ENCODE measurements at regions not wholly inside any gene's neighbourhood (a gene's known extent, or its start where the extent isn't known, plus 50 kb on each side); places are given as distances from the start of the nearest gene placed in this dataset.

- Mint-ChIP-seq H3K4me1 (no peaks in the 10 kb centered on the region), H3K9me3 (peaks cover 0 to 21% (median 9%) of the 10 kb centered on the region in 9 donors), H3K27me3 (no peaks in the 10 kb centered on the region), H3K27ac (no peak overlapping the region), H3K4me3 (no peak overlapping the region), H3K36me3 (no peaks in the 10 kb centered on the region)
- ATAC-seq = no peak
- POLR2A ChIA-PET = no interaction called here
- DNase-seq = no peak
Measured at GRCh38 chr4:59217910-59218631, 1982.1 kb upstream of the ADGRL3 start.

- ATAC-seq (no peak), DNase-seq (no peak)
- no peak overlapping the region for H3K27ac Mint-ChIP-seq
- no peaks in the 10 kb centered on the region for H3K36me3 Mint-ChIP-seq
- POLR2A ChIA-PET = no interaction called here
- H3K4me3 Mint-ChIP-seq = no peak overlapping the region
- peaks cover 0 to 27% (median 6%) of the 10 kb centered on the region in 9 donors for H3K9me3 Mint-ChIP-seq
- no peaks in the 10 kb centered on the region for H3K27me3 Mint-ChIP-seq
- H3K4me1 Mint-ChIP-seq = no peaks in the 10 kb centered on the region
Measured at GRCh38 chr4:59222221-59222620, 1977.9 kb upstream of the ADGRL3 start.

- no peak for DNase-seq
- peaks cover 0 to 27% (median 9%) of the 10 kb centered on the region in 9 donors for H3K9me3 Mint-ChIP-seq
- POLR2A ChIA-PET = no interaction called here
Measured at GRCh38 chr4:59223292-59223941, 1976.7 kb upstream of the ADGRL3 start.

GRCh38 chr4:59238212-59238611 is 1961.9 kb upstream of the ADGRL3 start:
- DNase-seq (no peak), ATAC-seq (no peak)
- H3K27me3 Mint-ChIP-seq = no peaks in the 10 kb centered on the region
- no peaks in the 10 kb centered on the region for H3K36me3 Mint-ChIP-seq
- peaks cover 8 to 48% (median 21%) of the 10 kb centered on the region in 9 donors for H3K9me3 Mint-ChIP-seq
- no peak overlapping the region for H3K27ac Mint-ChIP-seq
- H3K4me3 Mint-ChIP-seq = no peak overlapping the region
- no peaks in the 10 kb centered on the region for H3K4me1 Mint-ChIP-seq
- POLR2A ChIA-PET = no interaction called here

More at GRCh38 chr4:59223292-59223941, 1976.7 kb upstream of the ADGRL3 start:
- Mint-ChIP-seq H3K27me3 (no peaks in the 10 kb centered on the region), H3K4me3 (no peak overlapping the region), H3K36me3 (no peaks in the 10 kb centered on the region), H3K4me1 (no peaks in the 10 kb centered on the region), H3K27ac (no peak overlapping the region)
- no peak for ATAC-seq

- no peaks in the 10 kb centered on the region for H3K27me3 Mint-ChIP-seq
- H3K9me3 Mint-ChIP-seq = peaks cover 7 to 37% (median 19%) of the 10 kb centered on the region in 9 donors
Measured at GRCh38 chr4:59240011-59240410, 1960.1 kb upstream of the ADGRL3 start.

GRCh38 chr4:59243038-59243437 is 1957.1 kb upstream of the ADGRL3 start:
- Mint-ChIP-seq H3K4me1 (no peaks in the 10 kb centered on the region), H3K36me3 (no peaks in the 10 kb centered on the region), H3K4me3 (no peak overlapping the region), H3K9me3 (peaks cover 0 to 22% (median 13%) of the 10 kb centered on the region in 9 donors), H3K27ac (no peak overlapping the region), H3K27me3 (no peaks in the 10 kb centered on the region)
- no peak for ATAC-seq
- POLR2A ChIA-PET = no interaction called here
- no peak for DNase-seq

More at GRCh38 chr4:59240011-59240410, 1960.1 kb upstream of the ADGRL3 start:
- ATAC-seq (no peak), DNase-seq (no peak)
- Mint-ChIP-seq H3K36me3 (no peaks in the 10 kb centered on the region), H3K4me1 (no peaks in the 10 kb centered on the region), H3K4me3 (no peak overlapping the region), H3K27ac (no peak overlapping the region)
- POLR2A ChIA-PET = no interaction called here

GRCh38 chr4:59247032-59247431 is 1953.1 kb upstream of the ADGRL3 start:
- Mint-ChIP-seq H3K4me1 (no peaks in the 10 kb centered on the region), H3K36me3 (no peaks in the 10 kb centered on the region), H3K9me3 (peaks cover 0 to 12% (median 8%) of the 10 kb centered on the region in 9 donors), H3K27ac (no peak overlapping the region), H3K4me3 (no peak overlapping the region), H3K27me3 (no peaks in the 10 kb centered on the region)
- POLR2A ChIA-PET = no interaction called here
- DNase-seq (no peak), ATAC-seq (no peak)

GRCh38 chr4:59248313-59248712 is 1951.8 kb upstream of the ADGRL3 start:
- no peak for DNase-seq

GRCh38 chr4:59249110-59249509 is 1951.0 kb upstream of the ADGRL3 start:
- Mint-ChIP-seq H3K4me1 (no peaks in the 10 kb centered on the region), H3K27ac (no peak overlapping the region), H3K27me3 (no peaks in the 10 kb centered on the region), H3K36me3 (no peaks in the 10 kb centered on the region), H3K9me3 (peaks cover 0 to 5% (median 2%) of the 10 kb centered on the region in 9 donors), H3K4me3 (no peak overlapping the region)
- DNase-seq = no peak
- no peak for ATAC-seq
- POLR2A ChIA-PET = no interaction called here

More at GRCh38 chr4:59248313-59248712, 1951.8 kb upstream of the ADGRL3 start:
- POLR2A ChIA-PET = no interaction called here
- Mint-ChIP-seq H3K9me3 (peaks cover 0 to 9% (median 5%) of the 10 kb centered on the region in 9 donors), H3K4me1 (no peaks in the 10 kb centered on the region), H3K27ac (no peak overlapping the region), H3K27me3 (no peaks in the 10 kb centered on the region), H3K36me3 (no peaks in the 10 kb centered on the region), H3K4me3 (no peak overlapping the region)
- no peak for ATAC-seq

- no peaks in the 10 kb centered on the region for H3K36me3 Mint-ChIP-seq
Measured at GRCh38 chr4:59258002-59258401, 1942.1 kb upstream of the ADGRL3 start.

GRCh38 chr4:59307609-59308008 is 1892.5 kb upstream of the ADGRL3 start:
- POLR2A ChIA-PET = no interaction called here
- Mint-ChIP-seq H3K27ac (no peak overlapping the region), H3K27me3 (no peaks in the 10 kb centered on the region), H3K9me3 (peaks cover 0 to 19% (median 3%) of the 10 kb centered on the region in 9 donors), H3K36me3 (no peaks in the 10 kb centered on the region), H3K4me3 (no peak overlapping the region), H3K4me1 (no peaks in the 10 kb centered on the region)
- ATAC-seq (no peak), DNase-seq (no peak)

More at GRCh38 chr4:59258002-59258401, 1942.1 kb upstream of the ADGRL3 start:
- no peak overlapping the region for H3K27ac Mint-ChIP-seq
- DNase-seq (no peak), ATAC-seq (no peak)
- no peaks in the 10 kb centered on the region for H3K4me1 Mint-ChIP-seq
- POLR2A ChIA-PET = no interaction called here
- H3K27me3 Mint-ChIP-seq = no peaks in the 10 kb centered on the region
- no peak overlapping the region for H3K4me3 Mint-ChIP-seq
- peaks cover 0 to 15% (median 6%) of the 10 kb centered on the region in 9 donors for H3K9me3 Mint-ChIP-seq

GRCh38 chr4:59314637-59315036 is 1885.5 kb upstream of the ADGRL3 start:
- Mint-ChIP-seq H3K27ac (no peak overlapping the region), H3K4me1 (no peaks in the 10 kb centered on the region), H3K27me3 (no peaks in the 10 kb centered on the region), H3K4me3 (no peak overlapping the region), H3K36me3 (no peaks in the 10 kb centered on the region), H3K9me3 (peaks cover 0 to 12% (median 6%) of the 10 kb centered on the region in 9 donors)
- DNase-seq (no peak), ATAC-seq (no peak)
- POLR2A ChIA-PET = no interaction called here

GRCh38 chr4:59339631-59340030 is 1860.5 kb upstream of the ADGRL3 start:
- H3K36me3 Mint-ChIP-seq = no peaks in the 10 kb centered on the region
- POLR2A ChIA-PET = no interaction called here
- H3K9me3 Mint-ChIP-seq = peaks cover under 1 to 26% (median 7%) of the 10 kb centered on the region in 9 donors
- ATAC-seq = no peak
- H3K27ac Mint-ChIP-seq = no peak overlapping the region
- no peaks in the 10 kb centered on the region for H3K4me1 Mint-ChIP-seq
- DNase-seq = no peak
- no peak overlapping the region for H3K4me3 Mint-ChIP-seq
- H3K27me3 Mint-ChIP-seq = no peaks in the 10 kb centered on the region
